Endometrium (tissue), 2 donors: ENCODE measurements at regions not wholly inside any gene's neighbourhood (a gene's known extent, or its start where the extent isn't known, plus 50 kb on each side); places are given as distances from the start of the nearest gene placed in this dataset.

ENCODE experiments used
- FAIRE-seq: peaks from 2 replicates; lab custom pipeline; 2012; peaks lifted over from hg19 to GRCh38; lab: Jason Lieb, UNC
- donor health status: control.
- donor health status: control.

- no peak for FAIRE-seq
Measured at GRCh38 chr5:62714296-62714695, 135.7 kb downstream of the LRRC70 start.

- no peak for FAIRE-seq
Measured at GRCh38 chr5:62708481-62709325, 130.1 kb downstream of the LRRC70 start.

- no peak for FAIRE-seq
Measured at GRCh38 chr5:62707563-62707962, 128.9 kb downstream of the LRRC70 start.

- no peak for FAIRE-seq
Measured at GRCh38 chr5:62707131-62707530, 128.5 kb downstream of the LRRC70 start.

GRCh38 chr5:62705022-62705421 is 126.4 kb downstream of the LRRC70 start:
- FAIRE-seq, result no peak

GRCh38 chr5:62702126-62702525 is 123.5 kb downstream of the LRRC70 start:
- no peak for FAIRE-seq

GRCh38 chr5:62701036-62701435 is 122.4 kb downstream of the LRRC70 start:
- no peak for FAIRE-seq

GRCh38 chr5:62698756-62699155 is 120.1 kb downstream of the LRRC70 start:
- FAIRE-seq, result no peak

- no peak for FAIRE-seq
Measured at GRCh38 chr5:62695274-62695673, 116.7 kb downstream of the LRRC70 start.

- no peak for FAIRE-seq
Measured at GRCh38 chr5:62692946-62693713, 114.5 kb downstream of the LRRC70 start.

GRCh38 chr5:62691946-62692345 is 113.3 kb downstream of the LRRC70 start:
- FAIRE-seq, result no peak

GRCh38 chr5:62690421-62690820 is 111.8 kb downstream of the LRRC70 start:
- FAIRE-seq, result no peak

- FAIRE-seq, result peak; percentile 50
Measured at GRCh38 chr5:62689599-62690368, 111.2 kb downstream of the LRRC70 start.

GRCh38 chr5:62686692-62687091 is 108.1 kb downstream of the LRRC70 start:
- no peak for FAIRE-seq

GRCh38 chr5:62685221-62685620 is 106.6 kb downstream of the LRRC70 start:
- FAIRE-seq, result no peak

- no peak for FAIRE-seq
Measured at GRCh38 chr5:62684310-62684709, 105.7 kb downstream of the LRRC70 start.

GRCh38 chr5:62682059-62682458 is 103.4 kb downstream of the LRRC70 start:
- FAIRE-seq, result no peak

- FAIRE-seq, result no peak
Measured at GRCh38 chr5:62681117-62681850, 102.7 kb downstream of the LRRC70 start.

- no peak for FAIRE-seq
Measured at GRCh38 chr5:62680121-62680520, 101.5 kb downstream of the LRRC70 start.
